Liver (tissue), 8 donors: ENCODE measurements at regions not wholly inside any gene's neighbourhood (a gene's known extent, or its start where the extent isn't known, plus 50 kb on each side); places are given as distances from the start of the nearest gene placed in this dataset.

ENCODE experiments used
- DNase-seq: peaks from one replicate; pipeline ENCODE4 v3.0.0-alpha.2; 2017; ENCODE audit warnings: low spot score
- H3K27ac ChIP-seq, 2 donors: one replicate each; pipeline ENCODE4 v1.7.0; 2013; ENCODE audit warnings: inconsistent platforms in 2 of 2, low read length in 2 of 2, control low read depth in 1 of 2, low read depth in 1 of 2, mild to moderate bottlenecking in 1 of 2
- H3K27me3 ChIP-seq, 4 donors: one replicate each; pipeline versions ENCODE4 v1.6.1 to v1.7.0; 2013; ENCODE audit warnings: low read length in 3 of 4, inconsistent platforms in 1 of 4, mild to moderate bottlenecking in 1 of 4, moderate library complexity in 1 of 4; ENCODE audit not compliant: control insufficient read depth in 4 of 4, insufficient read depth in 4 of 4
- H3K36me3 ChIP-seq, 4 donors: one replicate each; pipeline versions ENCODE4 v1.6.1 to v1.7.0; 2013; ENCODE audit warnings: low read length in 3 of 4, mild to moderate bottlenecking in 3 of 4, low read depth in 1 of 4, moderate library complexity in 1 of 4; ENCODE audit not compliant: control insufficient read depth in 4 of 4, insufficient read depth in 3 of 4
- H3K4me1 ChIP-seq, 4 donors: one replicate each; pipeline versions ENCODE4 v1.6.1 to v1.7.0; 2013; ENCODE audit warnings: low read length in 3 of 4, mild to moderate bottlenecking in 3 of 4, moderate library complexity in 1 of 4; ENCODE audit not compliant: control insufficient read depth in 4 of 4, insufficient read depth in 4 of 4
- H3K4me3 ChIP-seq, 3 donors: one replicate each; pipeline versions ENCODE4 v1.6.1 to v1.7.0; 2013; ENCODE audit warnings: low read length in 3 of 3, control low read depth in 1 of 3, low read depth in 1 of 3, mild to moderate bottlenecking in 1 of 3
- H3K9ac ChIP-seq, 2 donors: one replicate each; pipeline ENCODE4 v1.7.0; 2013; ENCODE audit warnings: low read length in 2 of 2, mild to moderate bottlenecking in 2 of 2, moderate library complexity in 2 of 2, control low read depth in 1 of 2, low read depth in 1 of 2
- H3K9me3 ChIP-seq, 4 donors: one replicate each; pipeline versions ENCODE4 v1.6.1 to v1.7.0; 2013; ENCODE audit warnings: low read length in 3 of 4; ENCODE audit not compliant: control insufficient read depth in 4 of 4
- EGR1 ChIP-seq, 2 donors: IDR thresholded peaks; 2 replicates each; pipeline ENCODE4 v1.6.1; 2016 to 2018; ENCODE audit warnings: antibody characterized with exemption in 2 of 2, low read depth in 2 of 2
- FOXA1 ChIP-seq: IDR thresholded peaks from 2 replicates; pipeline ENCODE4 v1.6.1; 2016; ENCODE audit warnings: antibody characterized with exemption
- GABPA ChIP-seq, 2 donors: IDR thresholded peaks in 1 of 2; conservative IDR thresholded peaks in 1 of 2; 2 replicates each; pipeline ENCODE4 v1.6.1; 2016; ENCODE audit warnings: antibody characterized with exemption in 2 of 2, mild to moderate bottlenecking in 1 of 2, moderate library complexity in 1 of 2
- HNF4A ChIP-seq, 2 donors: conservative IDR thresholded peaks; 2 replicates each; pipeline ENCODE4 v1.6.1; 2016; ENCODE audit warnings: antibody characterized with exemption in 2 of 2, mild to moderate bottlenecking in 2 of 2
- HNF4G ChIP-seq: IDR thresholded peaks from 2 replicates; pipeline ENCODE4 v1.6.1; 2016; ENCODE audit warnings: antibody characterized with exemption
- JUND ChIP-seq, 2 donors: IDR thresholded peaks; 2 replicates each; pipeline ENCODE4 v1.6.1; 2016; ENCODE audit warnings: antibody characterized with exemption in 2 of 2
- NR2F2 ChIP-seq: IDR thresholded peaks from 2 replicates; pipeline ENCODE4 v1.6.1; 2016; ENCODE audit warnings: antibody characterized with exemption
- RAD21 ChIP-seq, 2 donors: IDR thresholded peaks; 2 replicates each; pipeline ENCODE4 v1.6.1; 2016; ENCODE audit warnings: antibody characterized with exemption in 2 of 2, mild to moderate bottlenecking in 2 of 2
- RXRA ChIP-seq, 2 donors: IDR thresholded peaks; 2 replicates each; pipeline ENCODE4 v1.6.1; 2017 to 2018; ENCODE audit warnings: antibody characterized with exemption in 2 of 2, mild to moderate bottlenecking in 1 of 2
- SP1 ChIP-seq: IDR thresholded peaks from 2 replicates; pipeline ENCODE4 v1.6.1; 2018; ENCODE audit warnings: antibody characterized with exemption, mild to moderate bottlenecking
- TAF1 ChIP-seq: conservative IDR thresholded peaks from 2 replicates; pipeline ENCODE4 v1.6.1; 2016; ENCODE audit warnings: antibody characterized with exemption, mild to moderate bottlenecking
- YY1 ChIP-seq: IDR thresholded peaks from 2 replicates; pipeline ENCODE4 v1.6.1; 2016; ENCODE audit warnings: antibody characterized with exemption, mild to moderate bottlenecking
- WGBS: extraction: QIAGEN DNeasy Blood & Tissue Kit; methylation state at CpG from one replicate; pipeline ENCODE4 v1.1.7; 2013; 5-methylcytosine and 5-hydroxymethylcytosine counted together
- TF ChIP-seq, protein P1 (sequence below): IDR thresholded peaks from 2 replicates; pipeline ENCODE4 v1.6.1; 2016; ENCODE audit warnings: antibody characterized with exemption
- TF ChIP-seq, protein P2 (sequence below): fragments of 150-350 bp; IDR thresholded peaks from 2 replicates; pipeline ENCODE4 v1.5.1; 2017; ENCODE audit warnings: improper control_type of control experiment, low read depth, low read length; ENCODE audit not compliant: missing input control
- TF ChIP-seq, protein P3 (sequence below): IDR thresholded peaks from 2 replicates; pipeline ENCODE4 v1.6.1; 2016; ENCODE audit warnings: antibody characterized with exemption
- TF ChIP-seq, protein P4 (sequence below): IDR thresholded peaks from 2 replicates; pipeline ENCODE4 v1.6.1; 2016; ENCODE audit warnings: antibody characterized with exemption
- donor health status: healthy.
- donor health status: healthy.
- donor health status: healthy.
- donor health status: healthy.
- donor health status: healthy.

DNA sequence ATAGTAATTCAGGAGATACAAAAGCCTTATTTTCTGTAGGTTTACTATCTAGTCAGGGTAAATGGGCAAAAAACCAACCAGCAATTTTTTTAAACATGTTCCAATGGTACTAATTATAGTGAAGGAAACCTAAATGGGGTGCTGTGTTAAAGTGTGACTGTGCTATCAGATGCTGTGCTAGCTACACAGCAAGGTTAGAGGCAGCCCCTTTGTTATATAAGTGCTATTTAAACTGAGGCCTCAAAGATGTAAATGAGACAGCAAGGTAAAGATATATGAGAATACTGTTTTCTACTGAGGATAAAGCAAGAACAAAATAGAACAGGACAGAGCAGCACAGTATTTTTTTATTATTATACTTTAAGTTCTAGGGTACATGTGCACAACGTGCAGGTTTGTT, 305.4 kb upstream of the RGS18 start:
- H3K4me1 ChIP-seq: no peaks in the 10 kb centered on the region
- no peaks in the 10 kb centered on the region for H3K9me3 ChIP-seq
- WGBS: 65% methylated on average over 1 of the region's 1 CpG
- no peak overlapping the region for H3K4me3 ChIP-seq
- TF ChIP-seq FOXA1 (no peak), JUND (IDR thresholded peaks at IDR 0.05) (no peak)
- TF ChIP-seq, protein P1, sequence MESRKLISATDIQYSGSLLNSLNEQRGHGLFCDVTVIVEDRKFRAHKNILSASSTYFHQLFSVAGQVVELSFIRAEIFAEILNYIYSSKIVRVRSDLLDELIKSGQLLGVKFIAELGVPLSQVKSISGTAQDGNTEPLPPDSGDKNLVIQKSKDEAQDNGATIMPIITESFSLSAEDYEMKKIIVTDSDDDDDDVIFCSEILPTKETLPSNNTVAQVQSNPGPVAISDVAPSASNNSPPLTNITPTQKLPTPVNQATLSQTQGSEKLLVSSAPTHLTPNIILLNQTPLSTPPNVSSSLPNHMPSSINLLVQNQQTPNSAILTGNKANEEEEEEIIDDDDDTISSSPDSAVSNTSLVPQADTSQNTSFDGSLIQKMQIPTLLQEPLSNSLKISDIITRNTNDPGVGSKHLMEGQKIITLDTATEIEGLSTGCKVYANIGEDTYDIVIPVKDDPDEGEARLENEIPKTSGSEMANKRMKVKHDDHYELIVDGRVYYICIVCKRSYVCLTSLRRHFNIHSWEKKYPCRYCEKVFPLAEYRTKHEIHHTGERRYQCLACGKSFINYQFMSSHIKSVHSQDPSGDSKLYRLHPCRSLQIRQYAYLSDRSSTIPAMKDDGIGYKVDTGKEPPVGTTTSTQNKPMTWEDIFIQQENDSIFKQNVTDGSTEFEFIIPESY: no peak
- H3K27me3 ChIP-seq: no peaks in the 10 kb centered on the region
- no peak overlapping the region for H3K27ac ChIP-seq
- no peak overlapping the region for H3K9ac ChIP-seq
- DNase-seq: no peak
- H3K36me3 ChIP-seq: no peaks in the 10 kb centered on the region

DNA sequence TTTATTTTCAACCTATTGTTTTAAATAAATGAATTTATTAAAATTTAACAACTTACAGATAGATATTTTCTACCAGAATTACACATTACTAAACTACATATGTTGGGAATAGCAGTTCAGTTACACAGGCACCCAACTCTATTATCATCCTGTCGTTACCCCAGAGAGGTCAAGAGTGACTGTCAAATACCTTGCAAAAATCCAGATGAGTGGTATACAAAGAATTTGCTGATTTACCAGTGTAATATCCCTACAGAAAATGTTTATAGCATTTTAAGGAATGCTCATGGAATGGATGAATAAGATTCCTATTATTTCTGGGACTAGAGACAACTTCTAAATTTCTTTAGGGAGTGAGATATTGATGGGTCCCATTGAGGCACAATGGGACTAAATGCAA, 300.7 kb upstream of the RGS18 start:
- Histone ChIP-seq H3K4me3 (no peak overlapping the region), H3K27me3 (no peaks in the 10 kb centered on the region), H3K9ac (no peak overlapping the region), H3K36me3 (no peaks in the 10 kb centered on the region), H3K27ac (no peak overlapping the region), H3K4me1 (no peaks in the 10 kb centered on the region), H3K9me3 (peaks cover 0 to 4% (median 0%) of the 10 kb centered on the region in 4 donors)
- no peak for TF ChIP-seq TAF1
- no peak for TF ChIP-seq RXRA (IDR thresholded peaks at IDR 0.05)
- no peak for TF ChIP-seq EGR1 (IDR thresholded peaks at IDR 0.05; ENCODE audit: low read depth in 2 of 2)
- TF ChIP-seq, protein P1: no peak
- TF ChIP-seq SP1: no peak
- no peak for TF ChIP-seq GABPA (IDR thresholded peaks at IDR 0.05 in 1 of 2, conservative IDR thresholded peaks at IDR 0.05 in 1 of 2)
- 61% methylated on average over 1 of the region's 1 CpG for WGBS
- DNase-seq: no peak

DNA sequence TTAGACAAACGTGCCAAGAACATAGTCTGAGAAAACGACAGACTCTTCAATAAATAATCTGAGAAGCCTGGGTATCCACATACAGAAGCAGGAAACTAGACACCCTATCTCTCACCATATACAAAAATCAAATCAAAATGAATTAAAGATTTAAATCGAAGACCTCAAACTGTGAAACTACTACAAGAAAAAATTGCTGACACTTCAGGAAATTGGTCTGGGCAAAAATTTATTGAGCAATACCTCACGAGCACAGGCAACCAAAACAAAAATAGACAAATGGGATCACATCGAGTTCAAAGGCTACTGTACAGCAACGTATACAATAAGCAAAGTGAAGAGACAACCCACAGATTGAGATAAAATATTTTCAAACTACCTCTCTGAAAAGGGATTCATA, 292.8 kb upstream of the RGS18 start:
- WGBS: 58% methylated on average over 6 of the region's 6 CpGs
- H3K9ac ChIP-seq: no peak overlapping the region
- DNase-seq: no peak
- H3K4me1 ChIP-seq: no peaks in the 10 kb centered on the region
- no peaks in the 10 kb centered on the region for H3K27me3 ChIP-seq
- H3K9me3 ChIP-seq: peaks cover 0 to 6% (median 0%) of the 10 kb centered on the region in 4 donors
- H3K27ac ChIP-seq: no peak overlapping the region
- no peaks in the 10 kb centered on the region for H3K36me3 ChIP-seq
- no peak for TF ChIP-seq TAF1
- TF ChIP-seq RAD21 (IDR thresholded peaks at IDR 0.05): no peak
- TF ChIP-seq GABPA (IDR thresholded peaks at IDR 0.05 in 1 of 2, conservative IDR thresholded peaks at IDR 0.05 in 1 of 2): no peak
- TF ChIP-seq, protein P2, sequence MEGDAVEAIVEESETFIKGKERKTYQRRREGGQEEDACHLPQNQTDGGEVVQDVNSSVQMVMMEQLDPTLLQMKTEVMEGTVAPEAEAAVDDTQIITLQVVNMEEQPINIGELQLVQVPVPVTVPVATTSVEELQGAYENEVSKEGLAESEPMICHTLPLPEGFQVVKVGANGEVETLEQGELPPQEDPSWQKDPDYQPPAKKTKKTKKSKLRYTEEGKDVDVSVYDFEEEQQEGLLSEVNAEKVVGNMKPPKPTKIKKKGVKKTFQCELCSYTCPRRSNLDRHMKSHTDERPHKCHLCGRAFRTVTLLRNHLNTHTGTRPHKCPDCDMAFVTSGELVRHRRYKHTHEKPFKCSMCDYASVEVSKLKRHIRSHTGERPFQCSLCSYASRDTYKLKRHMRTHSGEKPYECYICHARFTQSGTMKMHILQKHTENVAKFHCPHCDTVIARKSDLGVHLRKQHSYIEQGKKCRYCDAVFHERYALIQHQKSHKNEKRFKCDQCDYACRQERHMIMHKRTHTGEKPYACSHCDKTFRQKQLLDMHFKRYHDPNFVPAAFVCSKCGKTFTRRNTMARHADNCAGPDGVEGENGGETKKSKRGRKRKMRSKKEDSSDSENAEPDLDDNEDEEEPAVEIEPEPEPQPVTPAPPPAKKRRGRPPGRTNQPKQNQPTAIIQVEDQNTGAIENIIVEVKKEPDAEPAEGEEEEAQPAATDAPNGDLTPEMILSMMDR: no peak
- TF ChIP-seq, protein P3, sequence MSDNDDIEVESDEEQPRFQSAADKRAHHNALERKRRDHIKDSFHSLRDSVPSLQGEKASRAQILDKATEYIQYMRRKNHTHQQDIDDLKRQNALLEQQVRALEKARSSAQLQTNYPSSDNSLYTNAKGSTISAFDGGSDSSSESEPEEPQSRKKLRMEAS: no peak
- TF ChIP-seq HNF4G: no peak
- TF ChIP-seq SP1: no peak
- TF ChIP-seq HNF4A (conservative IDR thresholded peaks at IDR 0.05): no peak
- TF ChIP-seq YY1: no peak
- TF ChIP-seq EGR1 (IDR thresholded peaks at IDR 0.05; ENCODE audit: low read depth in 2 of 2): no peak
- no peak for TF ChIP-seq NR2F2
- no peak for TF ChIP-seq FOXA1
- TF ChIP-seq JUND (IDR thresholded peaks at IDR 0.05): no peak
- TF ChIP-seq, protein P1: no peak
- TF ChIP-seq, protein P4, sequence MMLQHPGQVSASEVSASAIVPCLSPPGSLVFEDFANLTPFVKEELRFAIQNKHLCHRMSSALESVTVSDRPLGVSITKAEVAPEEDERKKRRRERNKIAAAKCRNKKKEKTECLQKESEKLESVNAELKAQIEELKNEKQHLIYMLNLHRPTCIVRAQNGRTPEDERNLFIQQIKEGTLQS: no peak
- no peak overlapping the region for H3K4me3 ChIP-seq
